Panc1 (cell line): ENCODE measurements at regions not wholly inside any gene's neighbourhood (a gene's known extent, or its start where the extent isn't known, plus 50 kb on each side); places are given as distances from the start of the nearest gene placed in this dataset.

Source experiments
- ATAC-seq: fragments of 200-7000 bp; cut with Tn5 transposase; 2 replicates; pipeline ENCODE4 v1.9.1; 2020; ENCODE audit warnings: mild to moderate bottlenecking, moderate library complexity
- BruUV-seq: library from RNA; stranded (reverse); fragments of 400-500 nt; replicated peaks from 2 replicates; lab custom pipeline; 2021; lab: Mats Ljungman, UMichigan
- CTCF ChIA-PET: fragments of 300-600 bp; sonication (Branson Sonifier 250); formaldehyde crosslinking; loops from one replicate; lab custom pipeline; 2022; ENCODE audit warnings: antibody characterized with exemption; lab: Charles Lee
- POLR2A ChIA-PET: fragments of 300-600 bp; sonication (Branson Sonifier 250); formaldehyde crosslinking; loops from one replicate; lab custom pipeline; 2022; ENCODE audit warnings: antibody characterized with exemption; lab: Charles Lee
- DNase-seq: peaks from one replicate; pipeline ENCODE4 v3.0.0-alpha.2; 2010; ENCODE audit warnings: low read depth, low spot score
- H3K27ac ChIP-seq: 2 replicates; pipeline ENCODE4 v1.5.1; 2011; ENCODE audit warnings: mild to moderate bottlenecking, low read length, inconsistent platforms
- H3K27me3 ChIP-seq: fragments of 200-500 bp; sonication (Bioruptor generic); 2 replicates; pipeline ENCODE4 v1.6.0; 2014; ENCODE audit warnings: low read length, inconsistent platforms; ENCODE audit not compliant: control insufficient read depth, insufficient read depth
- H3K36me3 ChIP-seq: fragments of 200-500 bp; sonication (Bioruptor generic); 2 replicates; pipeline ENCODE4 v1.5.1; 2014; ENCODE audit warnings: inconsistent platforms, mild to moderate bottlenecking, low read length, moderate library complexity; ENCODE audit not compliant: control insufficient read depth, insufficient read depth
- H3K4me1 ChIP-seq: 2 replicates; pipeline ENCODE4 v1.5.1; 2011; ENCODE audit warnings: inconsistent platforms, mild to moderate bottlenecking, low read length, moderate library complexity; ENCODE audit not compliant: control insufficient read depth, insufficient read depth
- H3K4me3 ChIP-seq, 2 experiments: 2 replicates each; pipeline ENCODE4 v1.5.1; 2011 to 2012; ENCODE audit warnings: low read depth in 2 of 2, low read length in 2 of 2, mild to moderate bottlenecking in 2 of 2, inconsistent platforms in 1 of 2, moderate library complexity in 1 of 2
- H3K9me3 ChIP-seq: fragments of 200-500 bp; sonication (Bioruptor generic); 2 replicates; pipeline ENCODE4 v1.5.1; 2014; ENCODE audit warnings: low read depth, mild to moderate bottlenecking, inconsistent platforms, low read length, moderate library complexity; ENCODE audit not compliant: control insufficient read depth, insufficient read depth
- CTCF ChIP-seq: fragments of 450-650 bp; IDR thresholded peaks from 2 replicates; pipeline ENCODE4 v1.5.1; 2017; ENCODE audit warnings: mild to moderate bottlenecking
- POLR2AphosphoS5 ChIP-seq: IDR thresholded peaks from 2 replicates; pipeline ENCODE4 v1.6.1; 2012; ENCODE audit warnings: mild to moderate bottlenecking, low read depth, low read length, moderate library complexity
- REST ChIP-seq, 2 experiments: IDR thresholded peaks; 2 replicates each; pipeline ENCODE4 v1.6.1; 2011 to 2012; ENCODE audit warnings: low read depth in 2 of 2, control low read depth in 1 of 2, low read length in 1 of 2, mild to moderate bottlenecking in 1 of 2, moderate library complexity in 1 of 2; ENCODE audit not compliant: insufficient read depth in 1 of 2
- SIN3A ChIP-seq: IDR thresholded peaks from 2 replicates; pipeline ENCODE4 v1.6.1; 2012; ENCODE audit warnings: low read depth, mild to moderate bottlenecking, low read length, moderate library complexity, borderline replicate concordance; ENCODE audit not compliant: insufficient read depth
- TCF7L2 ChIP-seq: IDR thresholded peaks from 2 replicates; pipeline ENCODE4 v1.6.1; 2011; ENCODE audit warnings: mild to moderate bottlenecking, low read depth, low read length, inconsistent platforms
- in situ Hi-C: cut with HindIII; loops from 2 replicates; pipeline ENCODE4 v1.10.0; 2016; ENCODE audit warnings: low sequenced_read_pairs, low pct_unique_long_range_greater_than_20kb
- intact Hi-C: fragments of 100-400 bp; cut with micrococcal nuclease; formaldehyde crosslinking; loops from one replicate; pipeline ENCODE4 v1.10.0; 2022; ENCODE audit not compliant: unreplicated experiment

- H3K9me3 ChIP-seq = no peaks in the 10 kb centered on the region
- in situ Hi-C loops (no loop called here), intact Hi-C loops (no loop called here)
- H3K27me3 ChIP-seq = no peaks in the 10 kb centered on the region
- POLR2A ChIA-PET = no interaction called here
- H3K4me1 ChIP-seq = no peaks in the 10 kb centered on the region
- ATAC-seq = no peak
- H3K4me3 ChIP-seq = no peak overlapping the region
- H3K27ac ChIP-seq = no peak overlapping the region
- no TSS peak for BruUV-seq
- no peaks in the 10 kb centered on the region for H3K36me3 ChIP-seq
- CTCF ChIA-PET = no interaction called here
- TF ChIP-seq REST (IDR thresholded peaks at IDR 0.05; ENCODE audit: insufficient read depth in 1 of 2, low read depth in 2 of 2, low read length in 1 of 2) (no peak), CTCF (no peak), TCF7L2 (no peak), POLR2AphosphoS5 (no peak), SIN3A (no peak)
- DNase-seq = no peak
Observed at GRCh38 chr13:34104853-34105252, 286.9 kb downstream of the RFC3 start.

- Histone ChIP-seq H3K4me1 (no peaks in the 10 kb centered on the region), H3K9me3 (no peaks in the 10 kb centered on the region), H3K4me3 (no peak overlapping the region), H3K27me3 (no peaks in the 10 kb centered on the region), H3K27ac (no peak overlapping the region), H3K36me3 (no peaks in the 10 kb centered on the region)
- no TSS peak for BruUV-seq
- CTCF ChIA-PET = no interaction called here
- DNase-seq (no peak), ATAC-seq (no peak)
- in situ Hi-C loops = no loop called here
- intact Hi-C loops = no loop called here
- TF ChIP-seq CTCF (no peak), TCF7L2 (no peak), POLR2AphosphoS5 (no peak), REST (IDR thresholded peaks at IDR 0.05; ENCODE audit: insufficient read depth in 1 of 2, low read depth in 2 of 2, low read length in 1 of 2) (no peak), SIN3A (no peak)
- POLR2A ChIA-PET = no interaction called here
Observed at GRCh38 chr13:34107806-34108205, 289.9 kb downstream of the RFC3 start.
